GM23338 (cell line): ENCODE measurements at regions not wholly inside any gene's neighbourhood (a gene's known extent, or its start where the extent isn't known, plus 50 kb on each side); places are given as distances from the start of the nearest gene placed in this dataset.

ENCODE experiments used
- ATAC-seq: fragments of 200-7000 bp; cut with Tn5 transposase; 3 replicates; pipeline ENCODE4 v1.9.1; 2020
- DNase-seq: peaks from one replicate; pipeline ENCODE4 v3.0.0-alpha.2; 2015; ENCODE audit warnings: low spot score
- H2AFZ ChIP-seq: fragments of 200-600 bp; sonication (generic); 2 replicates; pipeline ENCODE4 v1.8.0; 2016; ENCODE audit warnings: antibody characterized with exemption, mild to moderate bottlenecking, moderate library complexity
- H3F3A ChIP-seq: fragments of 200-600 bp; sonication (generic); replicated peaks from 2 replicates; pipeline ENCODE4 v1.8.0; 2017; ENCODE audit warnings: antibody characterized with exemption, mixed run types, low read depth
- H3K27ac ChIP-seq: fragments of 200-600 bp; sonication (generic); 2 replicates; pipeline ENCODE4 v1.6.1; 2016; ENCODE audit warnings: low read depth
- H3K27me3 ChIP-seq: fragments of 200-600 bp; sonication (generic); 2 replicates; pipeline ENCODE4 v1.8.0; 2016; ENCODE audit warnings: mild to moderate bottlenecking, mixed run types, moderate library complexity; ENCODE audit not compliant: insufficient read depth
- H3K36me3 ChIP-seq: fragments of 200-600 bp; sonication (generic); 2 replicates; pipeline ENCODE4 v1.8.0; 2016; ENCODE audit warnings: mild to moderate bottlenecking; ENCODE audit not compliant: insufficient read depth
- H3K4me1 ChIP-seq: fragments of 200-600 bp; sonication (generic); 2 replicates; pipeline ENCODE4 v1.8.0; 2016; ENCODE audit warnings: mild to moderate bottlenecking, moderate library complexity; ENCODE audit not compliant: insufficient read depth
- H3K4me2 ChIP-seq: fragments of 200-600 bp; sonication (generic); 2 replicates; pipeline ENCODE4 v1.7.1; 2017; ENCODE audit warnings: mixed run types
- H3K4me3 ChIP-seq: fragments of 200-600 bp; sonication (generic); 2 replicates; pipeline ENCODE4 v1.6.1; 2016; ENCODE audit warnings: mixed run types
- H3K79me2 ChIP-seq: fragments of 200-600 bp; sonication (generic); replicated peaks from 2 replicates; pipeline ENCODE4 v1.8.0; 2017; ENCODE audit warnings: mild to moderate bottlenecking; ENCODE audit not compliant: insufficient read depth
- H3K9me2 ChIP-seq: fragments of 200-600 bp; sonication (generic); 2 replicates; pipeline ENCODE4 v1.8.0; 2017; ENCODE audit not compliant: insufficient read depth
- H4K20me1 ChIP-seq: fragments of 200-600 bp; sonication (generic); replicated peaks from 2 replicates; pipeline ENCODE4 v1.8.0; 2017; ENCODE audit warnings: mild to moderate bottlenecking; ENCODE audit not compliant: insufficient read depth
- H3K27ac Mint-ChIP-seq: 2 replicates; pipeline ENCODE4 v1.8.0; 2020; ENCODE audit warnings: inconsistent platforms, mild to moderate bottlenecking, moderate library complexity, mixed read lengths
- H3K27me3 Mint-ChIP-seq: 3 replicates; pipeline ENCODE4 v1.8.0; 2022; ENCODE audit warnings: low read depth, mild to moderate bottlenecking, moderate library complexity, mixed read lengths, inconsistent platforms; ENCODE audit not compliant: insufficient read depth, poor library complexity
- H3K36me3 Mint-ChIP-seq: 3 replicates; pipeline ENCODE4 v1.8.0; 2021; ENCODE audit warnings: low read depth, mild to moderate bottlenecking, inconsistent platforms, moderate library complexity, mixed read lengths
- H3K4me1 Mint-ChIP-seq: 3 replicates; pipeline ENCODE4 v1.8.0; 2020; ENCODE audit warnings: mild to moderate bottlenecking, inconsistent platforms, mixed read lengths
- H3K4me3 Mint-ChIP-seq: 3 replicates; pipeline ENCODE4 v1.8.0; 2021; ENCODE audit warnings: moderate library complexity, mild to moderate bottlenecking, inconsistent platforms, mixed read lengths
- H3K9me3 Mint-ChIP-seq: 3 replicates; pipeline ENCODE4 v1.8.0; 2020; ENCODE audit warnings: moderate library complexity, mild to moderate bottlenecking, inconsistent platforms, mixed read lengths
- CREB1 ChIP-seq: fragments of 250-450 bp; sonication (Bioruptor Pico); IDR thresholded peaks from 2 replicates; pipeline ENCODE4 v1.5.0; 2020; ENCODE audit warnings: low read depth, mild to moderate bottlenecking, moderate library complexity
- CTCF ChIP-seq, 2 experiments: fragments of 200-600 bp in 1 of 2; sonication (generic) in 1 of 2; conservative IDR thresholded peaks; 2 replicates each; pipeline versions ENCODE4 v1.5.1 to v1.6.1; 2016 to 2017; ENCODE audit warnings: antibody characterized with exemption in 2 of 2, low read depth in 2 of 2, mild to moderate bottlenecking in 2 of 2, moderate library complexity in 1 of 2
- ETS1 ChIP-seq: IDR thresholded peaks from 2 replicates; pipeline ENCODE4 v1.6.1; 2016; ENCODE audit warnings: antibody characterized with exemption
- EZH2 ChIP-seq: fragments of 200-600 bp; sonication (generic); IDR thresholded peaks from one replicate; pipeline ENCODE4 v1.8.0; 2017; ENCODE audit warnings: antibody characterized with exemption, mild to moderate bottlenecking, low read depth; ENCODE audit not compliant: unreplicated experiment
- EZH2phosphoT487 ChIP-seq: fragments of 200-600 bp; sonication (generic); IDR thresholded peaks from one replicate; pipeline ENCODE4 v1.8.1; 2018; ENCODE audit warnings: antibody characterized with exemption; ENCODE audit not compliant: unreplicated experiment
- JUNB ChIP-seq: IDR thresholded peaks from one replicate; pipeline ENCODE4 v1.6.1; 2016; ENCODE audit warnings: antibody characterized with exemption; ENCODE audit not compliant: unreplicated experiment
- NANOG ChIP-seq: IDR thresholded peaks from 2 replicates; pipeline ENCODE4 v1.6.1; 2016; ENCODE audit warnings: antibody characterized with exemption, borderline replicate concordance
- POLR2AphosphoS5 ChIP-seq: IDR thresholded peaks from 2 replicates; pipeline ENCODE4 v1.6.1; 2016; ENCODE audit warnings: antibody characterized with exemption, low read depth
- REST ChIP-seq: IDR thresholded peaks from one replicate; pipeline ENCODE4 v1.6.1; 2018; ENCODE audit warnings: antibody characterized with exemption; ENCODE audit not compliant: unreplicated experiment
- STAT1 ChIP-seq: IDR thresholded peaks from one replicate; pipeline ENCODE4 v1.6.1; 2016; ENCODE audit warnings: antibody characterized with exemption; ENCODE audit not compliant: unreplicated experiment
- ZNF114 ChIP-seq: fragments of 250-450 bp; sonication (Bioruptor Pico); IDR thresholded peaks from 2 replicates; pipeline ENCODE4 v1.5.0; 2020; ENCODE audit warnings: mild to moderate bottlenecking, moderate library complexity
- ZNF331 ChIP-seq: fragments of 250-450 bp; sonication (Bioruptor Pico); IDR thresholded peaks from 2 replicates; pipeline ENCODE4 v1.5.0; 2020; ENCODE audit warnings: low read depth, mild to moderate bottlenecking, moderate library complexity
- ZNF462 ChIP-seq: fragments of 250-450 bp; sonication (Bioruptor Pico); IDR thresholded peaks from 2 replicates; pipeline ENCODE4 v1.5.0; 2020; ENCODE audit warnings: mild to moderate bottlenecking, moderate library complexity

- Mint-ChIP-seq H3K9me3 (no peaks in the 10 kb centered on the region), H3K36me3 (no peaks in the 10 kb centered on the region), H3K27ac (no peak overlapping the region), H3K27me3 (peaks cover 5% of the 10 kb centered on the region), H3K4me3 (no peak overlapping the region), H3K4me1 (peaks cover 6% of the 10 kb centered on the region)
- TF ChIP-seq EZH2: no peak
- no peak for TF ChIP-seq ZNF114 (CRISPR knock-in tag)
- TF ChIP-seq JUNB: no peak
- TF ChIP-seq CREB1 (CRISPR knock-in tag): no peak
- TF ChIP-seq REST: no peak
- TF ChIP-seq ZNF331 (CRISPR knock-in tag): no peak
- TF ChIP-seq POLR2AphosphoS5: no peak
- no peak for TF ChIP-seq EZH2phosphoT487
- no peak for TF ChIP-seq CTCF (conservative IDR thresholded peaks at IDR 0.05; ENCODE audit: low read depth in 2 of 2)
- TF ChIP-seq ETS1: no peak
- no peak for TF ChIP-seq NANOG
- TF ChIP-seq ZNF462 (CRISPR knock-in tag): no peak
- no peak for TF ChIP-seq STAT1
- Histone ChIP-seq H3K4me2 (no peak overlapping the region), H3K4me3 (no peak overlapping the region), H3K79me2 (no peaks in the 10 kb centered on the region), H3K27me3 (no peaks in the 10 kb centered on the region), H3K27ac (no peak overlapping the region), H3K4me1 (no peaks in the 10 kb centered on the region), H3K9me2 (no peaks in the 10 kb centered on the region), H2AFZ (no peak overlapping the region), H3F3A (no peaks in the 10 kb centered on the region), H3K36me3 (no peaks in the 10 kb centered on the region), H4K20me1 (no peaks in the 10 kb centered on the region)
- DNase-seq (no peak), ATAC-seq (no peak)
Measured at GRCh38 chr12:115229517-115229916, 545.5 kb upstream of the TBX3 start.
